HCT116 (cell line): ENCODE measurements at regions not wholly inside any gene's neighbourhood (a gene's known extent, or its start where the extent isn't known, plus 50 kb on each side); places are given as distances from the start of the nearest gene placed in this dataset.

Experiments
- ATAC-seq: fragments of 200-7000 bp; cut with Tn5 transposase; 2 replicates; pipeline ENCODE4 v1.9.1; 2020; ENCODE audit warnings: mild to moderate bottlenecking, moderate library complexity
- BruUV-seq: library from RNA; stranded (reverse); fragments of 400-500 nt; replicated peaks from 2 replicates; lab custom pipeline; 2021; lab: Mats Ljungman, UMichigan
- CTCF ChIA-PET: fragments of 300-600 bp; sonication (Branson Sonifier 250); formaldehyde crosslinking; loops from one replicate; lab custom pipeline; 2021; ENCODE audit warnings: antibody characterized with exemption; lab: Charles Lee
- POLR2A ChIA-PET: fragments of 300-600, 350-600 bp; sonication (Branson Sonifier 250); formaldehyde crosslinking; loops from one replicate; lab custom pipeline; 2021; ENCODE audit warnings: antibody characterized with exemption; lab: Charles Lee
- RAD21 ChIA-PET, 2 experiments: fragments of 300-600 bp; sonication (Branson Sonifier 250); formaldehyde crosslinking; loops; one replicate each; lab custom pipeline; 2023; ENCODE audit warnings: low total read pairs in 2 of 2; ENCODE audit not compliant: uncharacterized antibody in 2 of 2, unreplicated experiment in 2 of 2, low non-redundant PET in 1 of 2; lab: Charles Lee
- DNase-seq: peaks from one replicate; pipeline ENCODE4 v3.0.0-alpha.2; 2010; ENCODE audit warnings: low read depth, low spot score
- H2AFZ ChIP-seq: fragments of 200-600 bp; shearing (Covaris generic), sonication (generic); 2 replicates; pipeline ENCODE4 v1.6.1; 2017; ENCODE audit warnings: low read depth, mixed run types, mixed read lengths, antibody characterized with exemption, low read length; ENCODE audit not compliant: poor library complexity, severe bottlenecking
- H3K27ac ChIP-seq: 2 replicates; pipeline ENCODE4 v1.5.1; 2012; ENCODE audit warnings: low read depth, low read length
- H3K27me3 ChIP-seq: fragments of 200-600 bp; sonication (generic); 2 replicates; pipeline ENCODE4 v1.6.1; 2016; ENCODE audit warnings: mixed run types, low read length, mixed read lengths; ENCODE audit not compliant: insufficient read depth
- H3K36me3 ChIP-seq, 2 experiments: fragments of 200-500 bp in 1 of 2; fragments of 200-600 bp in 1 of 2; sonication (Bioruptor generic) in 1 of 2; sonication (generic) in 1 of 2; 2 replicates each; pipeline versions ENCODE4 v1.5.1 to v1.6.1; 2014 to 2016; ENCODE audit warnings: low read length in 2 of 2, inconsistent platforms in 1 of 2, mixed read lengths in 1 of 2, mixed run types in 1 of 2; ENCODE audit not compliant: insufficient read depth in 2 of 2, control insufficient read depth in 1 of 2
- H3K4me1 ChIP-seq, 2 experiments: fragments of 200-600 bp in 1 of 2; sonication (generic) in 1 of 2; 2 replicates each; pipeline versions ENCODE4 v1.5.1 to v1.6.1; 2012 to 2017; ENCODE audit warnings: low read length in 2 of 2, inconsistent platforms in 1 of 2, mild to moderate bottlenecking in 1 of 2, mixed read lengths in 1 of 2, mixed run types in 1 of 2, moderate library complexity in 1 of 2; ENCODE audit not compliant: insufficient read depth in 2 of 2, control insufficient read depth in 1 of 2
- H3K4me2 ChIP-seq: fragments of 200-600 bp; sonication (generic); 2 replicates; pipeline ENCODE4 v1.6.1; 2017; ENCODE audit warnings: mixed run types, low read length, mixed read lengths
- H3K4me3 ChIP-seq, 2 experiments: fragments of 200-600 bp in 1 of 2; sonication (generic) in 1 of 2; replicated peaks in 1 of 2; 2 replicates each; pipeline ENCODE4 v1.5.1; 2011 to 2016; ENCODE audit warnings: low read length in 2 of 2, control low read depth in 1 of 2, low read depth in 1 of 2, mild to moderate bottlenecking in 1 of 2, mixed read lengths in 1 of 2, mixed run types in 1 of 2
- H3K79me2 ChIP-seq: fragments of 200-600 bp; sonication (generic); 2 replicates; pipeline ENCODE4 v1.6.1; 2017; ENCODE audit warnings: mild to moderate bottlenecking, mixed run types, low read length, moderate library complexity, mixed read lengths; ENCODE audit not compliant: insufficient read depth
- H3K9ac ChIP-seq: fragments of 200-600 bp; sonication (generic); 2 replicates; pipeline ENCODE4 v1.6.1; 2016; ENCODE audit warnings: low read length, mixed read lengths
- H3K9me2 ChIP-seq: fragments of 200-600 bp; sonication (generic), shearing (Covaris generic); 2 replicates; pipeline ENCODE4 v1.6.1; 2017; ENCODE audit warnings: mixed run types, mild to moderate bottlenecking, moderate library complexity; ENCODE audit not compliant: insufficient read depth
- H3K9me3 ChIP-seq, 2 experiments: fragments of 200-500 bp in 1 of 2; fragments of 200-600 bp in 1 of 2; sonication (Bioruptor generic) in 1 of 2; sonication (generic) in 1 of 2; 2 replicates each; pipeline ENCODE4 v1.6.1; 2014 to 2017; ENCODE audit warnings: low read length in 2 of 2, mixed read lengths in 2 of 2, inconsistent platforms in 1 of 2, low read depth in 1 of 2, mild to moderate bottlenecking in 1 of 2, mixed run types in 1 of 2, moderate library complexity in 1 of 2; ENCODE audit not compliant: control insufficient read depth in 1 of 2, insufficient read depth in 1 of 2
- H4K20me1 ChIP-seq: fragments of 200-600 bp; sonication (generic), shearing (Covaris generic); 2 replicates; pipeline ENCODE4 v1.6.1; 2017; ENCODE audit warnings: mixed run types, mild to moderate bottlenecking, moderate library complexity; ENCODE audit not compliant: insufficient read depth
- CEBPB ChIP-seq: IDR thresholded peaks from 2 replicates; pipeline ENCODE4 v1.6.1; 2012; ENCODE audit warnings: low read depth
- EGR1 ChIP-seq: IDR thresholded peaks from 2 replicates; pipeline ENCODE4 v1.6.1; 2012; ENCODE audit warnings: low read depth
- EZH2 ChIP-seq: fragments of 200-600 bp; sonication (generic); IDR thresholded peaks from 2 replicates; pipeline ENCODE4 v1.6.1; 2017; ENCODE audit warnings: antibody characterized with exemption, mixed run types
- POLR2A ChIP-seq: IDR thresholded peaks from 2 replicates; pipeline ENCODE4 v1.7.0; 2011; ENCODE audit warnings: borderline replicate concordance; ENCODE audit not compliant: insufficient read depth, insufficient read length; ENCODE audit errors: extremely low read depth
- POLR2AphosphoS5 ChIP-seq: IDR thresholded peaks from 2 replicates; pipeline ENCODE4 v1.6.1; 2011; ENCODE audit warnings: mild to moderate bottlenecking, low read depth, low read length, moderate library complexity
- SIN3A ChIP-seq: IDR thresholded peaks from 2 replicates; pipeline ENCODE4 v1.6.1; 2012; ENCODE audit warnings: low read depth
- SP1 ChIP-seq: IDR thresholded peaks from 2 replicates; pipeline ENCODE4 v1.6.1; 2012; ENCODE audit warnings: low read depth
- SRF ChIP-seq: IDR thresholded peaks from 2 replicates; pipeline ENCODE4 v1.6.1; 2012; ENCODE audit warnings: low read depth
- intact Hi-C: fragments of 100-400 bp; cut with micrococcal nuclease; formaldehyde crosslinking; loops from 2 replicates; pipeline ENCODE4 v1.10.0; 2022
- TF ChIP-seq, protein P1 (sequence below), 3 experiments: fragments of 200-600 bp in 1 of 3; sonication (generic) in 1 of 3; IDR thresholded peaks in 2 of 3; conservative IDR thresholded peaks in 1 of 3; 2 replicates each; pipeline ENCODE4 v1.5.1; 2012 to 2017; ENCODE audit warnings: low read depth in 2 of 3, low read length in 2 of 3, antibody characterized with exemption in 1 of 3, borderline replicate concordance in 1 of 3, control low read depth in 1 of 3, mild to moderate bottlenecking in 1 of 3, mixed read lengths in 1 of 3, mixed run types in 1 of 3, moderate library complexity in 1 of 3; ENCODE audit not compliant: insufficient read depth in 1 of 3
- TF ChIP-seq, protein P2 (sequence below): IDR thresholded peaks from 2 replicates; pipeline ENCODE4 v1.6.1; 2012

DNA sequence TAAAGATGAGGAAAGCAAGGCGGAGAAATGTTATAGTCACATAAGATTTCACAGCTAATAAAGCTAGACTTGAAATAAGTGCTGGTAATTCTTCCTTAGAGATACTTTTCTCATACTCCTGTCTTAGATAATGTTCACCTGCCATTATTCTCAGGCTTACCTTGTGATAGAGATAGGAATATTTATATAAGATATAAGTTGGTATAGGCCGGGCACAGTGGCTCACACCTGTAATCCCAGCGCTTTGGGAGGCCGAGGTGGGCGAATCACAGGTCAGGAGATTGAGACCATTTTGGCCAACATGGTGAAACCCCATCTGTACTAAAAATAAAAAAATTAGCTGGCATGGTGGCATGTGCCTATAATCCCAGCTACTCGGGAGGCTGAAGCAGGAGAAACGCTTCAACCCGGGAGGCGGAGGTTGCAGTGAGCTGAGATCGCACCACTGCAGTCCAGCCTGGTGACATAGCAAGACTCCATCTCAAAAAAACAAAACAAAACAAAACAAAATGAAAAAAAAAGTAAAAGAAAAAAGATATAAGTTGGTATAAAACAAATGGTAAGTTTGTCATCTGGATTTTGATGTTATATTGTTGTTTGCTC lies 1918.4 kb downstream of the MAT2B start (continued):
- TF ChIP-seq POLR2A (no peak), SP1 (no peak), CEBPB (no peak)
- TF ChIP-seq, protein P1, sequence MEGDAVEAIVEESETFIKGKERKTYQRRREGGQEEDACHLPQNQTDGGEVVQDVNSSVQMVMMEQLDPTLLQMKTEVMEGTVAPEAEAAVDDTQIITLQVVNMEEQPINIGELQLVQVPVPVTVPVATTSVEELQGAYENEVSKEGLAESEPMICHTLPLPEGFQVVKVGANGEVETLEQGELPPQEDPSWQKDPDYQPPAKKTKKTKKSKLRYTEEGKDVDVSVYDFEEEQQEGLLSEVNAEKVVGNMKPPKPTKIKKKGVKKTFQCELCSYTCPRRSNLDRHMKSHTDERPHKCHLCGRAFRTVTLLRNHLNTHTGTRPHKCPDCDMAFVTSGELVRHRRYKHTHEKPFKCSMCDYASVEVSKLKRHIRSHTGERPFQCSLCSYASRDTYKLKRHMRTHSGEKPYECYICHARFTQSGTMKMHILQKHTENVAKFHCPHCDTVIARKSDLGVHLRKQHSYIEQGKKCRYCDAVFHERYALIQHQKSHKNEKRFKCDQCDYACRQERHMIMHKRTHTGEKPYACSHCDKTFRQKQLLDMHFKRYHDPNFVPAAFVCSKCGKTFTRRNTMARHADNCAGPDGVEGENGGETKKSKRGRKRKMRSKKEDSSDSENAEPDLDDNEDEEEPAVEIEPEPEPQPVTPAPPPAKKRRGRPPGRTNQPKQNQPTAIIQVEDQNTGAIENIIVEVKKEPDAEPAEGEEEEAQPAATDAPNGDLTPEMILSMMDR (IDR thresholded peaks at IDR 0.05 in 2 of 3, conservative IDR thresholded peaks at IDR 0.05 in 1 of 3; ENCODE audit: borderline replicate concordance in 1 of 3, insufficient read depth in 1 of 3, low read depth in 2 of 3, low read length in 2 of 3) = no peak
- TF ChIP-seq, protein P2, sequence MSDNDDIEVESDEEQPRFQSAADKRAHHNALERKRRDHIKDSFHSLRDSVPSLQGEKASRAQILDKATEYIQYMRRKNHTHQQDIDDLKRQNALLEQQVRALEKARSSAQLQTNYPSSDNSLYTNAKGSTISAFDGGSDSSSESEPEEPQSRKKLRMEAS = no peak

DNA sequence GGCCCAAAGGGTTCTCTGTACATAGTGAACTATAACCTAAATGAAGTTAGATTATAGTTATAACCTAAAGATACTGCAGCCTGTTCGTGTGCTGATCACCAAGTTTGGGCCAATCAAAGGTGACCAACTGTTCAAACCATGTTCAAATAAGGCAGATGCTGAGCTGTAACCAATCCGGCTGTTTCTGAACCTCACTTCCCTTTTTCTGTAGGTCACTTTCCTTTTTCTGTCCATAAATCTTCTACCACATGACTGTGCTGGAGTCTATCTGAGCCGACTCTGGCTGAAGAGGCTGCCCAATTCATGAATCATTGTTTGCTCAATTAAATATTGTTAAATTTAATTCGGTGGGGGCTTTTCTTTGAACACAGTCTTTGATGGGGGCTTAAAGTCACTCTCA lies 1920.2 kb downstream of the MAT2B start:
- Histone ChIP-seq H3K36me3 (no peaks in the 10 kb centered on the region), H4K20me1 (no peaks in the 10 kb centered on the region)
- no TSS peak for BruUV-seq
- no peak for TF ChIP-seq CEBPB
- no peak for TF ChIP-seq POLR2AphosphoS5
- no peak for TF ChIP-seq SIN3A
- no peak for TF ChIP-seq EGR1
- TF ChIP-seq SRF = no peak
- no peak for TF ChIP-seq EZH2
- TF ChIP-seq, all 23 proteins: peak for 0
- intact Hi-C loops = no loop called here
- RAD21 ChIA-PET = no interaction called here
- no peak overlapping the region for H3K4me2 ChIP-seq
- POLR2A ChIA-PET = no interaction called here
- H3K27ac ChIP-seq = no peak overlapping the region
- ATAC-seq (no peak), DNase-seq (no peak)
- no peak overlapping the region for H3K4me3 ChIP-seq
- CTCF ChIA-PET = no interaction called here
- H3K4me1 ChIP-seq = no peaks in the 10 kb centered on the region
- no peaks in the 10 kb centered on the region for H3K27me3 ChIP-seq
- peaks cover 3 to 8% of the 10 kb centered on the region in 2 experiments; a peak in 2 of 4 replicates for H3K9me3 ChIP-seq
- no peaks in the 10 kb centered on the region for H3K9me2 ChIP-seq
- no peaks in the 10 kb centered on the region for H3K79me2 ChIP-seq
- no peak overlapping the region for H3K9ac ChIP-seq
- no peak overlapping the region for H2AFZ ChIP-seq
